Mesothelial cell of epicardium (in vitro differentiated cells): ENCODE measurements at regions not wholly inside any gene's neighbourhood (a gene's known extent, or its start where the extent isn't known, plus 50 kb on each side); places are given as distances from the start of the nearest gene placed in this dataset.
"Not testable (repeated sequence)": the region's sequence is repeated elsewhere in the genome, so short reads cannot be mapped to it uniquely, and the experiment has no call there.

Experiments
- DNase-seq, 2 experiments: peaks; one replicate each; pipeline ENCODE4 v3.0.0; 2021; ENCODE audit warnings: low spot score in 2 of 2; ENCODE audit not compliant: unreplicated experiment in 2 of 2
- H3K27ac Mint-ChIP-seq: 2 replicates; pipeline ENCODE4 v1.8.0; 2021; ENCODE audit warnings: mixed read lengths
- H3K27me3 Mint-ChIP-seq: 2 replicates; pipeline ENCODE4 v1.8.0; 2021; ENCODE audit warnings: low read depth, mixed read lengths
- H3K36me3 Mint-ChIP-seq: 2 replicates; pipeline ENCODE4 v1.8.0; 2021; ENCODE audit warnings: mixed read lengths
- H3K4me1 Mint-ChIP-seq: 2 replicates; pipeline ENCODE4 v1.8.0; 2021; ENCODE audit warnings: mixed read lengths
- H3K4me3 Mint-ChIP-seq: 2 replicates; pipeline ENCODE4 v1.8.0; 2021; ENCODE audit warnings: mild to moderate bottlenecking, moderate library complexity, mixed read lengths
- H3K9me3 Mint-ChIP-seq: 2 replicates; pipeline ENCODE4 v1.8.0; 2021; ENCODE audit warnings: mixed read lengths
- TF ChIP-seq, protein P1 (sequence below): fragments of 200-600 bp; sonication (generic); IDR thresholded peaks from one replicate; pipeline ENCODE4 v1.5.0; 2021; ENCODE audit warnings: antibody characterized with exemption; ENCODE audit not compliant: unreplicated experiment

DNA sequence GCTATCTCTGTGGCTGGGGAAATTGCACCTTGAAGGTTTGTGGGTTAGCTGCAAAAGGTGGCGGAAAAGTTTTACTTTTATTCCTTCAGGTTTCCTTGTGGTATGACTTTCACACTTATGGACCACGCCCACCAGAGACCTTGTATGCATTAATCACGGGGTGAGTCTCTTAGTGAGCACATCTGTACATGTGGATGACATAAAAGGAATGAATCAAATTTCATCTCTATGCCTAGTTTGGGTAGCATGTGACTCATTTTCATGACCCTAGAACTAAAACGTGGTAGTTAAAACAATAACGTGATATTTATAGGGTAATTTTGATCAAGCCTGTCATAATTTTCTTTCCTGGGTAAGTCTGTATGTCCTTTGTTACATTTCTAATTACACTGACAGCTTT lies 141.7 kb downstream of the PDCD6IP start:
- Mint-ChIP-seq H3K4me1 (no peaks in the 10 kb centered on the region), H3K9me3 (peaks cover 7% of the 10 kb centered on the region), H3K4me3 (no peak overlapping the region), H3K27ac (no peak overlapping the region), H3K27me3 (peaks cover 14% of the 10 kb centered on the region), H3K36me3 (no peaks in the 10 kb centered on the region)
- TF ChIP-seq, protein P1, sequence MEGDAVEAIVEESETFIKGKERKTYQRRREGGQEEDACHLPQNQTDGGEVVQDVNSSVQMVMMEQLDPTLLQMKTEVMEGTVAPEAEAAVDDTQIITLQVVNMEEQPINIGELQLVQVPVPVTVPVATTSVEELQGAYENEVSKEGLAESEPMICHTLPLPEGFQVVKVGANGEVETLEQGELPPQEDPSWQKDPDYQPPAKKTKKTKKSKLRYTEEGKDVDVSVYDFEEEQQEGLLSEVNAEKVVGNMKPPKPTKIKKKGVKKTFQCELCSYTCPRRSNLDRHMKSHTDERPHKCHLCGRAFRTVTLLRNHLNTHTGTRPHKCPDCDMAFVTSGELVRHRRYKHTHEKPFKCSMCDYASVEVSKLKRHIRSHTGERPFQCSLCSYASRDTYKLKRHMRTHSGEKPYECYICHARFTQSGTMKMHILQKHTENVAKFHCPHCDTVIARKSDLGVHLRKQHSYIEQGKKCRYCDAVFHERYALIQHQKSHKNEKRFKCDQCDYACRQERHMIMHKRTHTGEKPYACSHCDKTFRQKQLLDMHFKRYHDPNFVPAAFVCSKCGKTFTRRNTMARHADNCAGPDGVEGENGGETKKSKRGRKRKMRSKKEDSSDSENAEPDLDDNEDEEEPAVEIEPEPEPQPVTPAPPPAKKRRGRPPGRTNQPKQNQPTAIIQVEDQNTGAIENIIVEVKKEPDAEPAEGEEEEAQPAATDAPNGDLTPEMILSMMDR = no peak
- no peak for DNase-seq

DNA sequence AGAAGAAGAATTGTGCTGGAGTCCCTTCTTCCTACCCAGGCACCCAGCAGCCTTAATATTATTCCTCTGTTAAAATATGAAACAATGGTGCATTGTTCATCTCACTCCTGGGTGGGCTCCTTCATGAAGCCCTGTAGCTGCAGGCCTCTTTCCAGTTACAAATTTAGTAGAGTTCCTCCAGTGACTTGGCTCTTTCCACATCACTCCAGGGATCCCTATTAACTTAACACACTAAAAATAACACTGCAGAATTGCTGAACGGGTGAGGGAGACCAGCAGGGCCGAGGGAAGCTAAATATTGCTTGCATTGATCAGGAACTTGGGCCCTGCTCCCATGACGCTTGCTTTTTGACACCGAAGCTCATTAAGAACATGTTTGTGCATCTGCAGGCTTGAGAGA lies 142.3 kb downstream of the PDCD6IP start:
- H3K9me3 Mint-ChIP-seq = peaks cover 4% of the 10 kb centered on the region

DNA sequence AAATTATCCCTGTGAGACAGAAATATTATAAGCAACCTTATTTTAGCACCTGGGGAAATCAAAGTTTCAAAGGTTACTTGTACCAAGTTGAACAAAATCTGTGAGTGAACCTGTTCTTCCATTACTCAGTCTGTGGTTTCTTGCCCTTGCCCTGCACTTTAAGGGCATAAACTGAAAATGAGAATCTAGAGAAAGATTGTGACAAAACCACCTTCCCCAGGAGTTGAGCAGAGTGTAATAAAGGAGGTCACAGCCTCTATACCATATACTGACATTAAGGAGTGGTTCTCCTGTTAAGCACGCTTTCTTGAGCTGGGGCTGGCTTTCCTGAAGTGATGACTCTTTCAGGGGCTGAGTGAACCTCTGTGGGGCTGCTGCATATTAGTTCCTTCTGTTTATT lies 143.4 kb downstream of the PDCD6IP start:
- Mint-ChIP-seq H3K36me3 (no peaks in the 10 kb centered on the region), H3K27me3 (peaks cover 11% of the 10 kb centered on the region), H3K4me3 (no peak overlapping the region), H3K4me1 (no peaks in the 10 kb centered on the region), H3K9me3 (peaks cover 4% of the 10 kb centered on the region), H3K27ac (no peak overlapping the region)
- TF ChIP-seq, protein P1 = no peak
- no peak for DNase-seq

More for the DNA sequence above, 142.3 kb downstream of the PDCD6IP start:
- no peak for DNase-seq
- H3K27ac Mint-ChIP-seq = no peak overlapping the region
- H3K4me3 Mint-ChIP-seq = no peak overlapping the region
- H3K4me1 Mint-ChIP-seq = no peaks in the 10 kb centered on the region
- TF ChIP-seq, protein P1 = no peak
- H3K36me3 Mint-ChIP-seq = no peaks in the 10 kb centered on the region
- H3K27me3 Mint-ChIP-seq = peaks cover 13% of the 10 kb centered on the region

DNA sequence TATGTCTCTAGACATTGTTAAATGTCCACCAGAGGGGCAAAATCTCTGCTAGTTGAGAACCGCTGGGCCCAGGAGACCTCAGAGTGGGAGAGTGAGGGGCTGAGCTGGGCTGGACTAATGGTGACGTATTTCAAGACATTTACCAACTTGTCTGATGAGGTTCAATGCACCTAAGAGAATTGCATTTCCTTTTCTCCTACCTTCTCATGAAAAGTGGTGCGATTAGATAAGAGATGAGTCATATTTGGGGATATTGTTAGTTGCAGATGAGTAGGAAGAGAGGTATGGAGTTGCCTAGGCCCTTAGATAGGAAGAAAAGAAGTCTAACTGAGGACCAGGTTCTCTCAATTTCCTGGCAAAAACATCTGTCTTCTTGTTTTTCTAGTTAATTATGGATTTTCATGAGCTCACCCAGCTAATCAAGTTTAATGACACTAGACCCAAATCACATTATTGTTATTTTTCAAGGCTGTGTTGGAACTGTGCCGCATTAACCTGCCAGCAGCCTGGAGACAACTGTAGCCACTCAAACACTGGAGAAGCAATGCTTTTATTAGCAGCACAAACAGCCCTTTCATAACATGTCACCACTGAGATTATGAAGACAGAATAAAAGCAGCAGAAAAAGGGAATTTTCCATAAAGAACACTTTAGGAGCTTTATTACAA lies 144.2 kb downstream of the PDCD6IP start:
- TF ChIP-seq, protein P1 = no peak
- Mint-ChIP-seq H3K27ac (no peak overlapping the region), H3K9me3 (peaks cover 4% of the 10 kb centered on the region), H3K36me3 (no peaks in the 10 kb centered on the region), H3K4me1 (no peaks in the 10 kb centered on the region), H3K27me3 (peaks cover 6% of the 10 kb centered on the region), H3K4me3 (no peak overlapping the region)
- DNase-seq = no peak

DNA sequence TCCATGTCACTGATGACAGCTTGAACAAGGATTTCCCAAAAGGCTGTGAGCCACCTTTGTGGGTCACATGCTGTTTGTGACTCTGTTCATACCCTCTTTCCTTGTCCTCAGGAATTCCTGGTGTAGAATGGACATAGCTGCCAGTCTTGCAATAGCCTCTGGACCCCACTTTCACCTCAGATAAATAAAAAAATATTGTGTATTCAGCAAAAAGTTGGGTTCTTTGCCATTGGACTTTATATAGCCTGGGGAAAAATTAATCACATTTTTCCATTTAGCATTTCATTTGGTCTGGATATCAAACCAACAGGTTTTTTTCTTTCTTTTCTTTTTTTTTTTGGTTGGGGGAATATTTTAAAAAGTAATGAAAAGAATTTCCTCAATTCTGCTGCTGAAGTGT lies 144.8 kb downstream of the PDCD6IP start:
- Mint-ChIP-seq H3K36me3 (no peaks in the 10 kb centered on the region), H3K27ac (no peak overlapping the region), H3K27me3 (peaks cover 10% of the 10 kb centered on the region), H3K9me3 (peaks cover 4% of the 10 kb centered on the region), H3K4me3 (no peak overlapping the region), H3K4me1 (no peaks in the 10 kb centered on the region)
- TF ChIP-seq, protein P1 = no peak
- DNase-seq = no peak

DNA sequence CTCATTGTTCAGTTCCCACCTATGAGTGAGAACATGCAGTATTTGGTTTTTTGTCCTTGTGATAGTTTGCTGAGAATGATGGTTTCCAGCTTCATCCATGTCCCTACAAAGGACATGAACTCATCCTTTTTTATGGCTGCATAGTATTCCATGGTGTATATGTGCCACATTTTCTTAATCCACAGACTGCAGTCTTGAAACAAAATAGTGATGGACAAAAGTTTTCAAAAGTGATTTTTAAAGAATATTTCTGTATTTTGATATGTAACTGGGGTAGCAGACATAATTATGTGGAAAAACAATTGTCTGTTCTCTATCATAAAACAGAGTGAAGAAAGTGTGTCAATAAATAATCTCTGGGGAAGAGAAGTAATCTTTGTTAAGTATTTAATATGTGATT lies 148.2 kb downstream of the PDCD6IP start:
- not testable (repeated sequence) for H3K27ac Mint-ChIP-seq, H3K4me3 Mint-ChIP-seq

More for the DNA sequence above, 148.2 kb downstream of the PDCD6IP start:
- H3K9me3 Mint-ChIP-seq, H3K36me3 Mint-ChIP-seq, DNase-seq, H3K4me1 Mint-ChIP-seq: not testable (repeated sequence)
- H3K27me3 Mint-ChIP-seq = peaks cover 15% of the 10 kb centered on the region
